CD4-positive, CD25-positive, alpha-beta regulatory T cell (primary cell): ENCODE measurements at regions not wholly inside any gene's neighbourhood (a gene's known extent, or its start where the extent isn't known, plus 50 kb on each side); places are given as distances from the start of the nearest gene placed in this dataset.

Experiments used
- ATAC-seq, 2 donors: fragments of 150-1000 bp; cut with Tn5 transposase; one replicate each; pipeline ENCODE4 v1.10.0; 2021; ENCODE audit warnings: low read depth in 2 of 2, moderate number of reproducible peaks in 2 of 2, moderate library complexity in 1 of 2
- DNase-seq, 3 donors: peaks; one replicate each; pipeline versions ENCODE4 v3.0.0 to v3.0.0-alpha.2; 2012 to 2022; ENCODE audit warnings: mixed read lengths in 1 of 3
- H3K27ac ChIP-seq: one replicate; pipeline ENCODE4 v1.7.0; 2013; ENCODE audit warnings: mild to moderate bottlenecking, low read length; ENCODE audit not compliant: insufficient read depth, poor library complexity, severe bottlenecking
- H3K27me3 ChIP-seq: one replicate; pipeline ENCODE4 v1.7.0; 2013; ENCODE audit warnings: low read length; ENCODE audit not compliant: control insufficient read depth, insufficient read depth
- H3K36me3 ChIP-seq: one replicate; pipeline ENCODE4 v1.7.0; 2013; ENCODE audit warnings: mild to moderate bottlenecking, low read length, moderate library complexity; ENCODE audit not compliant: control insufficient read depth, insufficient read depth
- H3K4me1 ChIP-seq: 2 replicates; pipeline ENCODE4 v1.7.0; 2013; ENCODE audit warnings: mild to moderate bottlenecking, low read length; ENCODE audit not compliant: insufficient read depth, control insufficient read depth, poor library complexity, severe bottlenecking
- H3K4me3 ChIP-seq: one replicate; pipeline ENCODE4 v1.7.0; 2013; ENCODE audit warnings: low read depth, mild to moderate bottlenecking, low read length, moderate library complexity
- H3K9me3 ChIP-seq, 2 experiments: 1 replicate in 1 of 2; 2 replicates in 1 of 2; pipeline ENCODE4 v1.7.0; 2013; ENCODE audit warnings: low read length in 2 of 2, mild to moderate bottlenecking in 1 of 2, moderate library complexity in 1 of 2; ENCODE audit not compliant: control insufficient read depth in 2 of 2
- H3K27ac Mint-ChIP-seq, 3 donors: one replicate each; pipeline ENCODE4 v1.8.0; 2020 to 2022; ENCODE audit warnings: mild to moderate bottlenecking in 3 of 3, mixed read lengths in 3 of 3, moderate library complexity in 2 of 3
- H3K27me3 Mint-ChIP-seq: one replicate; pipeline ENCODE4 v1.8.0; 2022; ENCODE audit warnings: mild to moderate bottlenecking, mixed read lengths
- H3K36me3 Mint-ChIP-seq: one replicate; pipeline ENCODE4 v1.8.0; 2020; ENCODE audit warnings: mixed read lengths
- H3K4me1 Mint-ChIP-seq, 4 donors: one replicate each; pipeline ENCODE4 v1.8.0; 2020 to 2022; ENCODE audit warnings: mixed read lengths in 4 of 4, mild to moderate bottlenecking in 1 of 4
- H3K4me3 Mint-ChIP-seq, 4 donors: one replicate each; pipeline ENCODE4 v1.8.0; 2020 to 2022; ENCODE audit warnings: mild to moderate bottlenecking in 4 of 4, mixed read lengths in 4 of 4, moderate library complexity in 3 of 4
- H3K9me3 Mint-ChIP-seq, 7 donors: one replicate each; pipeline ENCODE4 v1.8.0; 2020 to 2022; ENCODE audit warnings: mixed read lengths in 7 of 7, mild to moderate bottlenecking in 3 of 7, moderate library complexity in 2 of 7

- peaks cover 0 to 9% (median 2%) of the 10 kb centered on the region in 7 donors for H3K9me3 Mint-ChIP-seq
Observed at GRCh38 chr1:56034847-56035481, 544.4 kb downstream of the PLPP3 start.

GRCh38 chr1:56034222-56034621, 545.1 kb downstream of the PLPP3 start:
- Histone ChIP-seq H3K36me3 (no peaks in the 10 kb centered on the region), H3K9me3 (no peaks in the 10 kb centered on the region), H3K27me3 (no peaks in the 10 kb centered on the region), H3K27ac (no peak overlapping the region), H3K4me3 (no peak overlapping the region), H3K4me1 (no peaks in the 10 kb centered on the region)
- no peaks in the 10 kb centered on the region for H3K27me3 Mint-ChIP-seq
- no peak for ATAC-seq
- no peak for DNase-seq
- no peaks in the 10 kb centered on the region for H3K36me3 Mint-ChIP-seq
- no peaks in the 10 kb centered on the region for H3K4me1 Mint-ChIP-seq
- no peak overlapping the region for H3K4me3 Mint-ChIP-seq
- H3K27ac Mint-ChIP-seq = no peak overlapping the region
- peaks cover 0 to 9% (median 4%) of the 10 kb centered on the region in 7 donors for H3K9me3 Mint-ChIP-seq

More at GRCh38 chr1:56034847-56035481, 544.4 kb downstream of the PLPP3 start:
- Histone ChIP-seq H3K4me1 (no peaks in the 10 kb centered on the region), H3K9me3 (no peaks in the 10 kb centered on the region), H3K4me3 (no peak overlapping the region), H3K27ac (no peak overlapping the region), H3K36me3 (no peaks in the 10 kb centered on the region), H3K27me3 (no peaks in the 10 kb centered on the region)
- no peak overlapping the region for H3K4me3 Mint-ChIP-seq
- no peak overlapping the region for H3K27ac Mint-ChIP-seq
- no peaks in the 10 kb centered on the region for H3K4me1 Mint-ChIP-seq
- no peak for DNase-seq
- no peaks in the 10 kb centered on the region for H3K36me3 Mint-ChIP-seq
- ATAC-seq = no peak
- H3K27me3 Mint-ChIP-seq = no peaks in the 10 kb centered on the region

- Histone ChIP-seq H3K36me3 (no peaks in the 10 kb centered on the region), H3K9me3 (no peaks in the 10 kb centered on the region), H3K27ac (no peak overlapping the region), H3K4me1 (no peaks in the 10 kb centered on the region), H3K4me3 (no peak overlapping the region), H3K27me3 (no peaks in the 10 kb centered on the region)
- Mint-ChIP-seq H3K4me3 (no peak overlapping the region), H3K27ac (no peak overlapping the region), H3K4me1 (no peaks in the 10 kb centered on the region), H3K9me3 (peaks cover 0 to 7% (median 2%) of the 10 kb centered on the region in 7 donors), H3K27me3 (no peaks in the 10 kb centered on the region), H3K36me3 (no peaks in the 10 kb centered on the region)
- no peak for ATAC-seq
- no peak for DNase-seq
Observed at GRCh38 chr1:56033321-56034037, 545.9 kb downstream of the PLPP3 start.

GRCh38 chr1:56032096-56032676, 547.2 kb downstream of the PLPP3 start:
- no peak for DNase-seq
- Mint-ChIP-seq H3K9me3 (peaks cover 0 to 7% (median 2%) of the 10 kb centered on the region in 7 donors), H3K4me3 (peak overlapping the region in 1 of 4 donors; percentile 22), H3K36me3 (no peaks in the 10 kb centered on the region), H3K4me1 (no peaks in the 10 kb centered on the region), H3K27me3 (no peaks in the 10 kb centered on the region), H3K27ac (no peak overlapping the region)
- Histone ChIP-seq H3K36me3 (no peaks in the 10 kb centered on the region), H3K9me3 (no peaks in the 10 kb centered on the region), H3K27ac (no peak overlapping the region), H3K4me1 (no peaks in the 10 kb centered on the region), H3K4me3 (no peak overlapping the region), H3K27me3 (no peaks in the 10 kb centered on the region)
- no peak for ATAC-seq

GRCh38 chr1:56031001-56031400, 548.4 kb downstream of the PLPP3 start:
- no peak overlapping the region for H3K27ac Mint-ChIP-seq
- no peaks in the 10 kb centered on the region for H3K9me3 ChIP-seq
- H3K4me3 Mint-ChIP-seq = no peak overlapping the region

GRCh38 chr1:56029319-56030003, 549.9 kb downstream of the PLPP3 start:
- Mint-ChIP-seq H3K27ac (no peak overlapping the region), H3K27me3 (no peaks in the 10 kb centered on the region), H3K4me1 (no peaks in the 10 kb centered on the region), H3K36me3 (no peaks in the 10 kb centered on the region), H3K9me3 (peaks cover 0 to 7% (median 3%) of the 10 kb centered on the region in 7 donors), H3K4me3 (no peak overlapping the region)
- Histone ChIP-seq H3K27me3 (no peaks in the 10 kb centered on the region), H3K27ac (no peak overlapping the region), H3K4me1 (no peaks in the 10 kb centered on the region), H3K9me3 (no peaks in the 10 kb centered on the region), H3K36me3 (no peaks in the 10 kb centered on the region), H3K4me3 (no peak overlapping the region)
- no peak for DNase-seq
- ATAC-seq = no peak

More at GRCh38 chr1:56031001-56031400, 548.4 kb downstream of the PLPP3 start:
- no peaks in the 10 kb centered on the region for H3K36me3 ChIP-seq
- H3K27me3 Mint-ChIP-seq = no peaks in the 10 kb centered on the region
- DNase-seq = no peak
- H3K9me3 Mint-ChIP-seq = peaks cover 0 to 9% (median 3%) of the 10 kb centered on the region in 7 donors
- no peaks in the 10 kb centered on the region for H3K27me3 ChIP-seq
- ATAC-seq = no peak
- H3K36me3 Mint-ChIP-seq = no peaks in the 10 kb centered on the region
- no peak overlapping the region for H3K4me3 ChIP-seq
- H3K4me1 ChIP-seq = no peaks in the 10 kb centered on the region
- H3K4me1 Mint-ChIP-seq = no peaks in the 10 kb centered on the region
- no peak overlapping the region for H3K27ac ChIP-seq

- Histone ChIP-seq H3K27me3 (no peaks in the 10 kb centered on the region), H3K27ac (no peak overlapping the region), H3K36me3 (no peaks in the 10 kb centered on the region), H3K4me3 (no peak overlapping the region), H3K9me3 (no peaks in the 10 kb centered on the region), H3K4me1 (no peaks in the 10 kb centered on the region)
- no peak overlapping the region for H3K27ac Mint-ChIP-seq
- no peak for ATAC-seq
- H3K4me3 Mint-ChIP-seq = no peak overlapping the region
- H3K36me3 Mint-ChIP-seq = no peaks in the 10 kb centered on the region
- no peaks in the 10 kb centered on the region for H3K27me3 Mint-ChIP-seq
- no peaks in the 10 kb centered on the region for H3K4me1 Mint-ChIP-seq
- no peak for DNase-seq
- peaks cover 0 to 8% (median 3%) of the 10 kb centered on the region in 7 donors for H3K9me3 Mint-ChIP-seq
Observed at GRCh38 chr1:56028911-56029310, 550.5 kb downstream of the PLPP3 start.
